ENCODE measurements at regions not wholly inside any gene's neighbourhood (a gene's known extent, or its start where the extent isn't known, plus 50 kb on each side); places are given as distances from the start of the nearest gene placed in this dataset.
"Not testable (repeated sequence)": the region's sequence is repeated elsewhere in the genome, so short reads cannot be mapped to it uniquely, and the experiment has no call there.

GRCh38 chr16:63130942-63131341 lies 1094.7 kb upstream of the CDH8 start:
- DNase-seq (ENCODE audit: low read depth), result no peak
- TF ChIP-seq MYC (IDR thresholded peaks at IDR 0.05; ENCODE audit: low read depth, low read length), result no peak
- TF ChIP-seq MAX (IDR thresholded peaks at IDR 0.05; ENCODE audit: low read depth, low read length), result no peak
- TF ChIP-seq CTCF (IDR thresholded peaks at IDR 0.05; ENCODE audit: low read depth, low read length), result no peak
- TF ChIP-seq POLR2A (IDR thresholded peaks at IDR 0.05; ENCODE audit: extremely low read depth, insufficient read length), result no peak
- no peak overlapping the region for H3K4me3 ChIP-seq (ENCODE audit: low read depth, low read length)

- H3K4me3 ChIP-seq (ENCODE audit: low read depth, low read length), result no peak overlapping the region
- TF ChIP-seq MAX (IDR thresholded peaks at IDR 0.05; ENCODE audit: low read depth, low read length) (no peak), POLR2A (IDR thresholded peaks at IDR 0.05; ENCODE audit: extremely low read depth, insufficient read length) (no peak), CTCF (IDR thresholded peaks at IDR 0.05; ENCODE audit: low read depth, low read length) (no peak), MYC (IDR thresholded peaks at IDR 0.05; ENCODE audit: low read depth, low read length) (no peak)
- DNase-seq (ENCODE audit: low read depth), result no peak
Observed at GRCh38 chr16:63129411-63130125, 1093.3 kb upstream of the CDH8 start.

GRCh38 chr16:63119905-63120304 lies 1083.7 kb upstream of the CDH8 start:
- DNase-seq (ENCODE audit: low read depth); H3K4me3 ChIP-seq (ENCODE audit: low read depth, low read length): not testable (repeated sequence)

GRCh38 chr16:63100082-63100481 lies 1063.8 kb upstream of the CDH8 start:
- no peak for TF ChIP-seq POLR2A (IDR thresholded peaks at IDR 0.05; ENCODE audit: extremely low read depth, insufficient read length)
- no peak for DNase-seq (ENCODE audit: low read depth)
- H3K4me3 ChIP-seq (ENCODE audit: low read depth, low read length), result no peak overlapping the region

- TF ChIP-seq POLR2A (IDR thresholded peaks at IDR 0.05; ENCODE audit: extremely low read depth, insufficient read length), result no peak
- no peak for TF ChIP-seq CTCF (IDR thresholded peaks at IDR 0.05; ENCODE audit: low read depth, low read length)
- no peak for TF ChIP-seq MAX (IDR thresholded peaks at IDR 0.05; ENCODE audit: low read depth, low read length)
- TF ChIP-seq MYC (IDR thresholded peaks at IDR 0.05; ENCODE audit: low read depth, low read length), result no peak
- no peak overlapping the region for H3K4me3 ChIP-seq (ENCODE audit: low read depth, low read length)
- DNase-seq (ENCODE audit: low read depth), result no peak
Observed at GRCh38 chr16:63096857-63097256, 1060.6 kb upstream of the CDH8 start.

- H3K4me3 ChIP-seq (ENCODE audit: low read depth, low read length), result no peak overlapping the region
- TF ChIP-seq MYC (IDR thresholded peaks at IDR 0.05; ENCODE audit: low read depth, low read length) (no peak), MAX (IDR thresholded peaks at IDR 0.05; ENCODE audit: low read depth, low read length) (no peak), CTCF (IDR thresholded peaks at IDR 0.05; ENCODE audit: low read depth, low read length) (no peak), POLR2A (IDR thresholded peaks at IDR 0.05; ENCODE audit: extremely low read depth, insufficient read length) (no peak)
- DNase-seq (ENCODE audit: low read depth), result no peak
Observed at GRCh38 chr16:63092736-63093135, 1056.5 kb upstream of the CDH8 start.

- no peak for DNase-seq (ENCODE audit: low read depth)
- no peak for TF ChIP-seq CTCF (IDR thresholded peaks at IDR 0.05; ENCODE audit: low read depth, low read length)
- TF ChIP-seq POLR2A (IDR thresholded peaks at IDR 0.05; ENCODE audit: extremely low read depth, insufficient read length), result no peak
- no peak for TF ChIP-seq MAX (IDR thresholded peaks at IDR 0.05; ENCODE audit: low read depth, low read length)
- TF ChIP-seq MYC (IDR thresholded peaks at IDR 0.05; ENCODE audit: low read depth, low read length), result no peak
- no peak overlapping the region for H3K4me3 ChIP-seq (ENCODE audit: low read depth, low read length)
Observed at GRCh38 chr16:63082101-63082500, 1045.9 kb upstream of the CDH8 start.
